ENCODE measurements at regions not wholly inside any gene's neighbourhood (a gene's known extent, or its start where the extent isn't known, plus 50 kb on each side); places are given as distances from the start of the nearest gene placed in this dataset.

GRCh38 chr9:74281674-74282073, 215.5 kb upstream of the RORB start:
- DNase-seq = no peak

- no peak for DNase-seq
Measured at GRCh38 chr9:74282526-74283253, 214.4 kb upstream of the RORB start.

- no peak for DNase-seq
Measured at GRCh38 chr9:74284581-74285450, 212.3 kb upstream of the RORB start.

GRCh38 chr9:74293479-74293878, 203.7 kb upstream of the RORB start:
- no peak for DNase-seq

- DNase-seq = no peak
Measured at GRCh38 chr9:74303945-74304344, 193.2 kb upstream of the RORB start.

- no peak for DNase-seq
Measured at GRCh38 chr9:74304598-74304997, 192.5 kb upstream of the RORB start.

GRCh38 chr9:74309654-74310053, 187.5 kb upstream of the RORB start:
- DNase-seq = no peak

- DNase-seq = no peak
Measured at GRCh38 chr9:74317235-74317634, 179.9 kb upstream of the RORB start.

- DNase-seq = no peak
Measured at GRCh38 chr9:74321396-74321795, 175.7 kb upstream of the RORB start.

GRCh38 chr9:74322661-74323314, 174.3 kb upstream of the RORB start:
- no peak for DNase-seq

- no peak for DNase-seq
Measured at GRCh38 chr9:74330487-74331214, 166.5 kb upstream of the RORB start.

GRCh38 chr9:74331607-74332006, 165.5 kb upstream of the RORB start:
- DNase-seq = no peak

- no peak for DNase-seq
Measured at GRCh38 chr9:74333384-74334032, 163.6 kb upstream of the RORB start.

GRCh38 chr9:74334271-74334670, 162.9 kb upstream of the RORB start:
- DNase-seq = no peak

GRCh38 chr9:74336161-74336560, 161.0 kb upstream of the RORB start:
- no peak for DNase-seq

GRCh38 chr9:74348777-74349176, 148.4 kb upstream of the RORB start:
- DNase-seq = no peak

- no peak for DNase-seq
Measured at GRCh38 chr9:74355107-74355506, 142.0 kb upstream of the RORB start.

GRCh38 chr9:74357577-74357976, 139.6 kb upstream of the RORB start:
- no peak for DNase-seq

GRCh38 chr9:74358959-74359358, 138.2 kb upstream of the RORB start:
- no peak for DNase-seq

GRCh38 chr9:74361508-74361907, 135.6 kb upstream of the RORB start:
- no peak for DNase-seq

- no peak for DNase-seq
Measured at GRCh38 chr9:74362423-74362822, 134.7 kb upstream of the RORB start.

- no peak for DNase-seq
Measured at GRCh38 chr9:74366111-74366510, 131.0 kb upstream of the RORB start.

GRCh38 chr9:74369844-74370243, 127.3 kb upstream of the RORB start:
- DNase-seq = no peak

Measured in activated gamma-delta T cell treated with Interleukin-2 at 50 U/mL for 16 hours (primary cell).